BE2C (cell line): ENCODE measurements at regions not wholly inside any gene's neighbourhood (a gene's known extent, or its start where the extent isn't known, plus 50 kb on each side); places are given as distances from the start of the nearest gene placed in this dataset.
"Not testable (repeated sequence)": the region's sequence is repeated elsewhere in the genome, so short reads cannot be mapped to it uniquely, and the experiment has no call there.

Experiments
- DNase-seq: peaks from one replicate; pipeline ENCODE4 v3.0.0-alpha.2; 2020
- H3K27me3 ChIP-seq: fragments of 250-450 bp; sonication (Bioruptor Pico); 2 replicates; pipeline ENCODE4 v1.5.1; 2020; ENCODE audit warnings: mild to moderate bottlenecking
- H3K36me3 ChIP-seq: fragments of 250-450 bp; sonication (Bioruptor Pico); 2 replicates; pipeline ENCODE4 v1.5.1; 2020; ENCODE audit warnings: mild to moderate bottlenecking
- H3K4me1 ChIP-seq: fragments of 250-450 bp; sonication (Bioruptor Pico); 2 replicates; pipeline ENCODE4 v1.5.1; 2020
- H3K4me3 ChIP-seq: 2 replicates; pipeline ENCODE4 v1.5.1; 2011; ENCODE audit warnings: low read depth, low read length
- H3K9me3 ChIP-seq: fragments of 250-450 bp; sonication (Bioruptor Pico); 2 replicates; pipeline ENCODE4 v1.5.1; 2020
- CTCF ChIP-seq: IDR thresholded peaks from 2 replicates; pipeline ENCODE4 v1.5.1; 2012; ENCODE audit warnings: mild to moderate bottlenecking, low read depth, low read length

DNA sequence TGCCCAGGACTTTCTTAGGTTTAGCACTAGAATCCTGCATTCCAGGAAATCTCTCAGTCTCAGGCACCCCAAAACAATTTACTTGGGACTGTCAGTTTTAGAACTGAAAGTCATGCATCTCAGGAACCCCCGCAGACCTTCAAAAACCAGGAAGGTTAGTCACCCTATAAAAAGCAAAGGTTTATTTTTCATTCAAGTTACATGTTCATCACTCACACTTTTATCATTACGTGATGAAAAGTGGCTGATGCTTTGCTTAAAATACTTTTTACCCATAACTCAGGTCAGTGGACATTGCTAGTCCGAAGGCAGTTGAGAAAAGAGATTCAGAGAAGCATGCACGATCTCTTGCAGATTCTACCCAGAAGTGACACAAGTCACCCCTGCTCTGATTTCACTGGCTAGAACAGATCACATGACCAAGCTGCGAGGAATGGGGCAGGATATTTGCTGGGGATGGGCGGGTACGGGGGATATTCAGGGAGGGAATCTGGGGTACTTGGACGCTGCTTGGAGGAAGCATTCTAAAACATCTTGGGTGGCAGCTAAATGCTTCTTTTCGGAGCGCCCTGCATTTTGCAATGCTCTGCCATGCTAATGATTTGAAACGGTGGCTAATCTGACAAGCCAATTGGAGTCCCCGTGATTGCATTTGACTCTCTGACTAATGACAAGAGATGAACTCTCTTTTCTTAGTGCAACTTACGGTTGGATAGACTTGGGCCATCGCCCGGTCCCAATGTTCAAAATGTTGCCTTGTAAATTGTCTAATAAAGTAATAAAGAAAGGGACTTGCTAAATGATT lies 110.2 kb downstream of the MIAT start:
- Histone ChIP-seq H3K36me3 (no peaks in the 10 kb centered on the region), H3K27me3 (no peaks in the 10 kb centered on the region), H3K9me3 (no peaks in the 10 kb centered on the region), H3K4me1 (no peaks in the 10 kb centered on the region), H3K4me3 (no peak overlapping the region)
- TF ChIP-seq CTCF, result no peak
- DNase-seq, result no peak

GRCh38 chr22:26768156-26768515 lies 110.7 kb downstream of the MIAT start:
- no peaks in the 10 kb centered on the region for H3K9me3 ChIP-seq
- H3K27me3 ChIP-seq, result no peaks in the 10 kb centered on the region
- DNase-seq, result no peak
- H3K4me3 ChIP-seq, result no peak overlapping the region
- no peak for TF ChIP-seq CTCF
- H3K36me3 ChIP-seq, result no peaks in the 10 kb centered on the region
- no peaks in the 10 kb centered on the region for H3K4me1 ChIP-seq

DNA sequence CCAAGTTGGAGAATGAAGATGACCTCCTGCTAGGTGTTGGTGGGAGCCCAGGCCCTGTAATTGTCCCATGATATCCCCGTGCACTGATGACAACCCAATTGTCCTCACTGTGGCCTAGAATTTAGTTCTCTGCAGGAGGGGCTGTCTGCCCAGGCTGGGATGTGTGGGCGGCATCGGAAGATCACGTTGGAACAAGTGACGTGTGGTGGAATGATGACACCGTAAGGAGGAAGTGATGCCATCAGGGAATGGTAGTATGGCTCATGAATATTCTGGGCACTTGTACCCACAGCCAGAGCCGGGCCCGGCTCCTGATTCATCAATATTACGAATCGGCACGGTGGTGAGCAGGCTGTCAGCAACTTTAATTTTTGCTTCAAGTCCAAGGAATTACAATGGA lies 111.6 kb downstream of the MIAT start:
- Histone ChIP-seq H3K4me1 (peaks cover 1% of the 10 kb centered on the region; the same call in 1 of the 2 replicates), H3K4me3 (no peak overlapping the region), H3K27me3 (no peaks in the 10 kb centered on the region), H3K36me3 (no peaks in the 10 kb centered on the region), H3K9me3 (no peaks in the 10 kb centered on the region; the same call in 1 of the 2 replicates)
- no peak for DNase-seq
- no peak for TF ChIP-seq CTCF

DNA sequence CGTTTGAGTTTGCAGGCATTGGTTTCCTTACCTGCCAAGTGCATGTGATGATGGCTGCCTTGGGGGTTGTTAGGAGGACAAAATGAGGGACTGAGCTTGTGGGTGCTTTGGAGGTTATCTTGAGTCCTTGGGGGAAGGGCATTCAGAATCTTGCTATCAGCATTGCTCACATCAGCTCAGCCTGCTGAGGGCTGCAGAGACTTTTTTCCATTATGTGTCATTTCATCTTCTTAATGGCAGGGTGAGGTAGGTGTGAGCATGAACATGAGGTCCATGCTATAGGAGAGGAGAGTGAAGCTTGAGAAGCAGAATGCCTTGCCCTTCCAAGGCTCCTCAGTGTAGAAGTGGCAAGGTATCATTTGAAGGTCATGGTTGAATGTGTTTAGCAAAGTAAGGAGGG lies 112.3 kb downstream of the MIAT start:
- Histone ChIP-seq H3K27me3 (no peaks in the 10 kb centered on the region), H3K9me3 (no peaks in the 10 kb centered on the region; the same call in 1 of the 2 replicates), H3K36me3 (no peaks in the 10 kb centered on the region), H3K4me3 (no peak overlapping the region), H3K4me1 (peaks cover 3% of the 10 kb centered on the region; the same call in 1 of the 2 replicates)
- no peak for DNase-seq
- no peak for TF ChIP-seq CTCF

- DNase-seq, result no peak
- no peaks in the 10 kb centered on the region; the same call in 1 of the 2 replicates for H3K9me3 ChIP-seq
- H3K36me3 ChIP-seq, result no peaks in the 10 kb centered on the region
- H3K27me3 ChIP-seq, result no peaks in the 10 kb centered on the region
- H3K4me1 ChIP-seq, result peaks cover 3% of the 10 kb centered on the region; the same call in 1 of the 2 replicates
- H3K4me3 ChIP-seq, result no peak overlapping the region
- no peak for TF ChIP-seq CTCF
These were observed 113.2 kb downstream of the MIAT start for GRCh38 chr22:26770624-26771023.

- not testable (repeated sequence) for H3K4me3 ChIP-seq, DNase-seq, H3K9me3 ChIP-seq, H3K27me3 ChIP-seq, H3K4me1 ChIP-seq, H3K36me3 ChIP-seq
These were observed 115.7 kb downstream of the MIAT start for GRCh38 chr22:26773054-26773453.
